ENCODE measurements at regions not wholly inside any gene's neighbourhood (a gene's known extent, or its start where the extent isn't known, plus 50 kb on each side); places are given as distances from the start of the nearest gene placed in this dataset.

DNA sequence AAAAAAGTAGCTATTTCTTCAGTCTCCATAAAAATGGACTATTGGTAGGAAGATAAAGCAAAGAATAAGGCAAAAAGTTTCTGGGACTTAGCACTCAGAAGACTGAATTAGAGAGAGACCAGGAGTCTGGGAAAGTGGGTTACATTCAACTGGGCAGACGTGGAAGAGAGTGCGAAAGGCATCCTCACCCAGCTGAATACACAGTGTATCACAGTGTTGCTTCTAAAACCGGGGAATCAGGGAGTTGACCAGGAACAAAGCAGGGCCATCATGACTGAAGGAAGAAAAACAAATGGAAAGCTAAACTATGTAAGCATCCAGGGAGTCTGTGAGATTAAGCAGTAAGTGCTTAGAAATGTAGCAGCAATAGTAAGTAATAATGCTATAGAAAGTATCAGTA is 452.9 kb upstream of the MAN1A1 start:
- no peaks in the 10 kb centered on the region for H3K36me3 ChIP-seq (replicated peaks; ENCODE audit: low read depth, low read length)
- H3K79me2 ChIP-seq (ENCODE audit: low read length), result no peaks in the 10 kb centered on the region
- no peak overlapping the region for H3K27ac ChIP-seq (ENCODE audit: low read length)
- no peaks in the 10 kb centered on the region for H4K20me1 ChIP-seq (ENCODE audit: insufficient read depth, low read length)
- no peaks in the 10 kb centered on the region for H3K9me3 ChIP-seq (ENCODE audit: insufficient read depth, low read length)
- TF ChIP-seq, protein P1, sequence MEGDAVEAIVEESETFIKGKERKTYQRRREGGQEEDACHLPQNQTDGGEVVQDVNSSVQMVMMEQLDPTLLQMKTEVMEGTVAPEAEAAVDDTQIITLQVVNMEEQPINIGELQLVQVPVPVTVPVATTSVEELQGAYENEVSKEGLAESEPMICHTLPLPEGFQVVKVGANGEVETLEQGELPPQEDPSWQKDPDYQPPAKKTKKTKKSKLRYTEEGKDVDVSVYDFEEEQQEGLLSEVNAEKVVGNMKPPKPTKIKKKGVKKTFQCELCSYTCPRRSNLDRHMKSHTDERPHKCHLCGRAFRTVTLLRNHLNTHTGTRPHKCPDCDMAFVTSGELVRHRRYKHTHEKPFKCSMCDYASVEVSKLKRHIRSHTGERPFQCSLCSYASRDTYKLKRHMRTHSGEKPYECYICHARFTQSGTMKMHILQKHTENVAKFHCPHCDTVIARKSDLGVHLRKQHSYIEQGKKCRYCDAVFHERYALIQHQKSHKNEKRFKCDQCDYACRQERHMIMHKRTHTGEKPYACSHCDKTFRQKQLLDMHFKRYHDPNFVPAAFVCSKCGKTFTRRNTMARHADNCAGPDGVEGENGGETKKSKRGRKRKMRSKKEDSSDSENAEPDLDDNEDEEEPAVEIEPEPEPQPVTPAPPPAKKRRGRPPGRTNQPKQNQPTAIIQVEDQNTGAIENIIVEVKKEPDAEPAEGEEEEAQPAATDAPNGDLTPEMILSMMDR (IDR thresholded peaks at IDR 0.05; ENCODE audit: low read depth, low read length), result no peak
- no peak for TF ChIP-seq EZH2phosphoT487 (IDR thresholded peaks at IDR 0.05; ENCODE audit: low read depth)
- no peak overlapping the region for H3K4me2 ChIP-seq (ENCODE audit: low read length)
- H3K9ac ChIP-seq (ENCODE audit: low read length), result no peak overlapping the region
- H3K4me3 ChIP-seq (ENCODE audit: low read length), result no peak overlapping the region
- no peaks in the 10 kb centered on the region for H3K4me1 ChIP-seq (ENCODE audit: low read length)
- H2AFZ ChIP-seq (ENCODE audit: low read depth, low read length), result no peak overlapping the region
- no peaks in the 10 kb centered on the region for H3K27me3 ChIP-seq (ENCODE audit: low read depth, low read length)

DNA sequence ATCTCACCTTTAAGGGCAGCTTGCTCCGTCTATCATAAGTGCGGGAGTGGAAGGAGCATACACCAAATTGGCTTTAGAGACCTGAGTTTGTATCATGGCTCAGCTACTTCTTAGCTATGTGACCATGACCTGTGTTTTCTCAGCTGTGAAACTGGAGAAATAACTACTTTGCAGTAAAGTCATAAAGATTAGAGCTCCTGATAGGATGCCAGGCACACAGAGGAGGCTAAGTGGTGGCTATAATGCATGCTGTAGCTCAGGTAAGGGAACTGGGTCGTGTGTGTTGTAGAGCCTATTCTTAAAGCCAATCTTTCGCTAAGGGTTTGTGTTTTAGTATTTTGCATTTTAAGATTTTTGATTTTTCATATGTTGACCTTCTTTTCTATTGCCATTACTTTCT is 451.5 kb upstream of the MAN1A1 start:
- Histone ChIP-seq H3K4me1 (ENCODE audit: low read length) (no peaks in the 10 kb centered on the region), H3K9me3 (ENCODE audit: insufficient read depth, low read length) (no peaks in the 10 kb centered on the region), H3K36me3 (replicated peaks; ENCODE audit: low read depth, low read length) (no peaks in the 10 kb centered on the region), H2AFZ (ENCODE audit: low read depth, low read length) (no peak overlapping the region), H3K27me3 (ENCODE audit: low read depth, low read length) (no peaks in the 10 kb centered on the region), H4K20me1 (ENCODE audit: insufficient read depth, low read length) (no peaks in the 10 kb centered on the region), H3K27ac (ENCODE audit: low read length) (no peak overlapping the region), H3K79me2 (ENCODE audit: low read length) (no peaks in the 10 kb centered on the region), H3K9ac (ENCODE audit: low read length) (no peak overlapping the region), H3K4me3 (ENCODE audit: low read length) (no peak overlapping the region), H3K4me2 (ENCODE audit: low read length) (no peak overlapping the region)
- TF ChIP-seq, protein P1 (IDR thresholded peaks at IDR 0.05; ENCODE audit: low read depth, low read length), result no peak
- no peak for TF ChIP-seq EZH2phosphoT487 (IDR thresholded peaks at IDR 0.05; ENCODE audit: low read depth)

DNA sequence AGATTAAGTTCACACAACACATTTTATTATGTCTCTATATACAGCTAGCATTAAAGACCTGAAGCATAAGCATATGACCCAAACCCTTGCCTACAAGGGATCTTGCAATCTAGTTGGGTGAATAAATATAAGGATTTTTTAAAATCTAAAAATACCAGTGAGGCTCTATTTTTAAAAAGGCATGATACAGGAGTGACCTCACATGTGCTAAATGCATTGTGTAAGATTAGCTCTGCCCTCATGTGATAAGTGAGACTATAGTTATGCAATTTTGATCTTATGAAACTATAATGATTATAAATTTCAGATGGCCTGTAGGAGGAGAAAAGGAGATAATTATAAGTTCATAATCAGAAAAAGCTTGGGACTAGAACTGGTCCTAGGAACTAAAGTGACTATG is 451.0 kb upstream of the MAN1A1 start:
- Histone ChIP-seq H3K9me3 (ENCODE audit: insufficient read depth, low read length) (no peaks in the 10 kb centered on the region), H2AFZ (ENCODE audit: low read depth, low read length) (no peak overlapping the region), H3K27me3 (ENCODE audit: low read depth, low read length) (no peaks in the 10 kb centered on the region), H4K20me1 (ENCODE audit: insufficient read depth, low read length) (no peaks in the 10 kb centered on the region), H3K4me3 (ENCODE audit: low read length) (no peak overlapping the region), H3K9ac (ENCODE audit: low read length) (no peak overlapping the region), H3K4me2 (ENCODE audit: low read length) (no peak overlapping the region), H3K27ac (ENCODE audit: low read length) (no peak overlapping the region), H3K4me1 (ENCODE audit: low read length) (no peaks in the 10 kb centered on the region), H3K36me3 (replicated peaks; ENCODE audit: low read depth, low read length) (no peaks in the 10 kb centered on the region), H3K79me2 (ENCODE audit: low read length) (no peaks in the 10 kb centered on the region)
- no peak for TF ChIP-seq EZH2phosphoT487 (IDR thresholded peaks at IDR 0.05; ENCODE audit: low read depth)
- TF ChIP-seq, protein P1 (IDR thresholded peaks at IDR 0.05; ENCODE audit: low read depth, low read length), result no peak

DNA sequence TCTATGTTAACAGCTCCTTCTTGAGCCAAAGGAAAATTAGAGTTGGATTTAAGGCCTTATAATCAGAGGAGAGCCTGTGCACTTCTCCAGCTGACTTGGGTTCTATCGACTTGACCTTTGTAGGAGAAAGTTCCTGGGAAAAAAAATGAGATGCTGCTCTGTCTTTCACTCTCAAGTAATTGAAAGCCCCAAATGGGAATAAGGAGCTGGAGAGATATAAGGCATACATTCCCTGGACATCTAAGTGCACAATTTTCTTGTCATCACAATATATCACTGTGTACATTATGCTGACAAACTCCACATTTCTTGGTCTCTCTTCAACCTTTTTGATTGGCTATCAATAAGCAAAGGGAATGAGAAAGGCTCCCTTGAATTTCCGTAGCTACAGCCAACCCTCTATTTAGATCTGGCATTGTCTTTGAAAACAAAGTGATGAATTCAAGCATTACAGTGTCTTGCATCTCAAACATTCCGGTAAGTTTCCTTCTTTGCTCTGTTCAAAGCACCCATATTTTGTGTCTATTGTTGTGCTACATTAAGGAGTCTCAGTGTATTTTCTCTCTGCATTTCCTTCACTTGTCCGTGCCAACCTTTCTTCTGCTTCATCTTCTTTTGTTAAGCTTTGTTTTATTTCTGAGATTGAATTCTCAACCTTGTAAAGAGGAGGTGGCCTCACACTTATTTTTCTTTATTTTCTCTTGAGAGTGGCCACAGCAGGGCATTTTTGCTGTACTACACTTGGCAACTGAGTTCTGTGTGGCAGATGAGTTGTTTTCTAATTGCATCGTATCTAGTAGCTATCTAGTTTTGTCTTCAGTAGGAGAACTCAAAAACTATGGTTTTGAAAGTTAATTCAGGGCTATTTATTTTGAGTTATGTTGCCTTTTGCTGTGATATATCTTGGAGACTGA is 450.3 kb upstream of the MAN1A1 start:
- Histone ChIP-seq H3K9me3 (ENCODE audit: insufficient read depth, low read length) (no peaks in the 10 kb centered on the region), H3K27me3 (ENCODE audit: low read depth, low read length) (no peaks in the 10 kb centered on the region), H4K20me1 (ENCODE audit: insufficient read depth, low read length) (no peaks in the 10 kb centered on the region), H2AFZ (ENCODE audit: low read depth, low read length) (no peak overlapping the region), H3K9ac (ENCODE audit: low read length) (no peak overlapping the region), H3K4me1 (ENCODE audit: low read length) (no peaks in the 10 kb centered on the region), H3K79me2 (ENCODE audit: low read length) (no peaks in the 10 kb centered on the region), H3K4me2 (ENCODE audit: low read length) (no peak overlapping the region), H3K27ac (ENCODE audit: low read length) (no peak overlapping the region), H3K4me3 (ENCODE audit: low read length) (no peak overlapping the region), H3K36me3 (replicated peaks; ENCODE audit: low read depth, low read length) (no peaks in the 10 kb centered on the region)
- TF ChIP-seq, protein P1 (IDR thresholded peaks at IDR 0.05; ENCODE audit: low read depth, low read length), result no peak
- TF ChIP-seq EZH2phosphoT487 (IDR thresholded peaks at IDR 0.05; ENCODE audit: low read depth), result no peak
